D341Med (cell line): ENCODE measurements at regions not wholly inside any gene's neighbourhood (a gene's known extent, or its start where the extent isn't known, plus 50 kb on each side); places are given as distances from the start of the nearest gene placed in this dataset.
A peak's percentile ranks its signal among the peaks of the same experiment; 100 is the strongest.

Source experiments
- DNase-seq: peaks from one replicate; pipeline ENCODE4 v3.0.0; 2012; ENCODE audit warnings: low spot score

DNA sequence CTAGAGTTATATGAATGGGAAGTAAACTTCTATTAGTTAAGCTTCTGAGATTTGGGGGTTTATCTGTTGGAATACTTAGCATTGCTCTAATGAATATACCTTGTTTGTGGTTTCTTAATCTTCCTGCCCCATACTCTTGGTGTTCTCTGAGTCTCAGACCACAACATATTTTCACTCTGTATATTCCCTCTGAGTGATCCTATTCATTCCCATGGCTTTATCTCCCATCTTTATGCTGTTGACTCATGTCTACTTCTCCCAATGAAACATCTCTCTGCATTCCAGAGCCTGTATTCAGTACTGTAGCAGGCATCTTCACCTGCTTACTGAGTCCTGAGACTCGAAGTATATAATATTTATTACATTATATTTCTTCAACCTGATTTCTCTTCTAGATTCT lies 283.7 kb upstream of the MAP3K7 start:
- DNase-seq = no peak

DNA sequence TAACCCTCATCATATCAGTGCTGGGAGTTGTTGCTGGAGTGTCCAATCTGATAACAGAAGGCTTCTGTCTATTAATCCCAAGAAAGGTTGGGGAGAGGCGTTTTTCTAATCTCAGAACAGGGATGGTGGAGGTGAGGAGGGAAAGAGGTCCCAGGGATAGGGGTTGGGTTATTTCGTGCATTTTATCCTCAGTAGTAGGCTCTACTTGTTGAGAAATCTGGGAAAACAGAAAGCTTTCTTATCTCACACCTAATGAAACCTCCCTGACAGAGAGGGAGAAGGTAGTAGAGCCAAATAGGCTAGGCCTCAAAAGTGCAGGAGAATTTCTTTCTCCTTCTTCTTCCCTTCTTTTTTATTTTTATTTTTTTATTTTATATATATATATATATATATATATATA lies 281.8 kb upstream of the MAP3K7 start:
- DNase-seq = no peak

DNA sequence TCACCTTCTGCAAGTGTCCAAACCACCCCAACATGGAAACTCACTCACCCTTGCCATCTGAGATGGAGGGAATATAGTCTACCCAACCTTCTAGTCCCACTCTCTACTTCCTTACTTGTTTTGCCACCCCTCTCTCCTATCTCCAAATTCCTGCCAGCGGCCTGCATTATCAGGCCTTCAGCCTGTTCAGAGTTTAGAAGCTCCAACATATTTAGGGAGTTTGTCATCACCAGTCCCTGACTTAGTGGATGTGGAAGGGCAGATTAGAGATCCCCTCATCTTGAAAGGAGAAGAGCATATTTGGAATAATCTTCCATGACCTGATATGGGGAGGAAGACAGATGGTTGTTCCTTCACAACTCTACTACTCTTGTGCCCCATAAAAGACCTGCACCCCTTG lies 281.4 kb upstream of the MAP3K7 start:
- no peak for DNase-seq

DNA sequence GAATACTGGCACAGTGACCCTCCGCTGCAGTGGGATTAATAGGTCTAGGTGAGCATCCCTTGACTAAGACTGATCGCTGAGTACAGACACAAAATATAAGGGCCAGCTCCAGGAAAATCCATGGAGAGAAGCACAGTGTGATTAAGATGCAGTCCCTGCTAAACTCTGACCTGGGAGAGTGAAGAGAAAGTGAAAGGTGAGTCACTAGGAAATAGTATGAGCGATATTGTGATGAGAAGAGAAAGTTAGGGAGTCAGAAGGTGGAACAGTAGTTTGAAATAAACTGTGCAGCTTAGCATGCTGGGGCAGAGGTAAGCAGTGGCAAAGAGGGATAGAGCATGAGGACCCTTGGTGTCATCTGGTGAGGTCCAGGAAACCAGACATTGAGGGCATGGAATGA lies 278.6 kb upstream of the MAP3K7 start:
- no peak for DNase-seq

DNA sequence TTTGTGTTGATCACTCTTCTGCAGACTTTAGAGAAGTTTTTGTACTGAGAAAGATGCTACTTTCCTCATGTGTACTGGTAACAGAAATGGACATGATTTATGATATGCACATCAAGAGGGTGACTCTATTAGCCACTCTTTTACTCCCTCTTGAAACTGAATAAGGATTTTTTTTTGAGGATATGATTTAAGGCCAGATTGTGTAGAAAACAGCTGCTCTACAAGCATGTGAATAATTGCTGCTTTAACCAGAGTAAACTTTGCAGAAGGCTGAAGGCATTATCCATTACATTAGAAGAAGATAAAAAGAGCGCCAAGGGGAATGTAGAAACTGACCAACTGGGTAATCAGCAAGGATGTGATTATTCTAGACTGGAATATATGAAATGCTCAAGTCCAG lies 276.2 kb upstream of the MAP3K7 start:
- DNase-seq = no peak

DNA sequence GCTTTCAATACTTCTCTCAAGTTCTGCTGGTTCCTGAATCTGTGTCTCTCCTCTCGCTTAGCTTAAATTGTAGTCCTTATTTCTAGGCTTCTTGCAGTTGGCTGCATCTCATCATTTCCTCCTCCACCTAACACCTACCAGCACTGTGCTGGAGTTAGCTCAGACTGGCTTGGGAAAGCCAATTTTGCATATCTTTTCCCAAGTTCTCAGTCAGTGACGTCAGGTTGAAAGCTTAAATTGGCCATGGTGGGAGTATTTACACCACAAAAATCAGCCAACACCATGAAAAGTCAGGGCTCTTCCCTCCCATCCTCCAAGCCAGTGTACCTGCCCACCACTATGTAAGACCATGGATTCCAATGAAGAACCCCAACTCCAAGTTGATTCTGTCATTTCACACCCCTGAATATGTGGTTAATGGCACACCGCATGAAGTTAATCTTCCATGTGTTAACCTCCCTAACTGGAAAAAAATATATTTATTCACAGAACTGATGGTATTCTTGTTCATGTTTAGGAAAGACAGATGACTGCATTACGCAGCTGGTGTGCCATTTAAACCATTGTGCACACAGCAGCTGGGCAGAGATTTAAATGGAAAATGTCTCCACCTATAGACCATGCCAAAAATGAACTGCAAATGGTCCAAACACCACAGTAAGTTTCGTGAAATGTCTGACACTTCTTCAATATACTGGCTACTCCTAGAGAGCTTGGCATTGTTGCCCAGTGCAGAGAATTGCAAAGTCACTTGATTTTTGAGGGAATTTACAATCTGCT lies 274.1 kb upstream of the MAP3K7 start:
- peak; percentile 52 for DNase-seq

DNA sequence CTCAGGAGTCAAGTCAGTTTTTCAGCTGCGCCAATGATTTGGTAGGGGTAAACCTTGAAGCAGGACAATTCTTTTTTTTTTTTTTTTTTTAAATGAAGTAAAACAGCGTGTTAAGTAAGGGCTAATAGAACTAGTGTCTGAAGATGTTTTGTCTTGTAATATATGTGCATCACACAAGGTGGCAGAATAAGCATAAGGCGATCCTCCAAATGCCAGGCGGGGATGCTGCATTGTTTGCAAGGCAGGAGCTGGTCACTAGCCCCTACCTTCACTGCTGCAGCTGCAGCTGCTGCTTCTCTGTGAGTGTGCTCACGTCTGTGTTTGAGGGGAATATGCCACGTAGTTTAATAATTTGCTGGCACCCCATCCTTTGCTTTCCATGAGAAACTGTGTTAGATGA lies 272.7 kb upstream of the MAP3K7 start:
- DNase-seq = peak; percentile 38

DNA sequence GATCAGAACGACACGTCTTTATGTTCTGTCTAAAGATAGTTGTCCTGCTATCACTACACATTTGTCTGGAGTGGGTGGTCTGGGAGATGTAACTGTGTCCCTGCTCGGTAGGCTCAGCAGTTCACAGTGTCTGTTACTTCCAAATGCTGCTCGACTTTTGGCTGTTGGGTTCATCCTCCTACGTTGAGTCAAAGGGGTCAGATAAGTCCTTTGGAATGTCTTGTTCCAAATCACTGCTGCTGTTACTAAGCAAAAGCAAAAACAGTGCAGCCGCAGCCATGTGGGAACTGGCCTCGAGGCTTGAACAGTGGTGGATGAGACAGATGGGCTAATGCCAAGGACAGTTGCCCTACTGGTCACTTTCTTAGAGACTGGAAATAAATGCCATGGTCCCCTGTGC lies 272.2 kb upstream of the MAP3K7 start:
- DNase-seq = no peak

DNA sequence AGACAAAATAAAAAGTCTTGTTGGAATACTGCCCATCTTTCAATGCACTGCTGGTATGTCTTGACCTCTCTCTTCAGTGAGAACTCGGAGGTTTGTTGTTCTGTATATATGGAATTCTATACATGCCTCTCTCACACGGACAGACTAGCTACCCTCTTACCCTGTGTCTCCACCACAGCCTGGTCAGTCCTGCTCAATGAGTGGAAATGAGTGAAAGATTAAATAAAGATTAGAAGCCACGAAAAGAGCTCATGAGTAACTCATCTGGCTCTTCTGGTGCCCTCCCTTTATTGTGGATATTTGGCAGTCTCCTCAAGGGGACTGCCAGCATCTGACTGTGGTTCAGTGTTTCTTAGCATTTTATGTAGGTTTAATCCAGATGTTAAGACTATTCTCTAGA lies 262.8 kb upstream of the MAP3K7 start:
- DNase-seq = no peak

DNA sequence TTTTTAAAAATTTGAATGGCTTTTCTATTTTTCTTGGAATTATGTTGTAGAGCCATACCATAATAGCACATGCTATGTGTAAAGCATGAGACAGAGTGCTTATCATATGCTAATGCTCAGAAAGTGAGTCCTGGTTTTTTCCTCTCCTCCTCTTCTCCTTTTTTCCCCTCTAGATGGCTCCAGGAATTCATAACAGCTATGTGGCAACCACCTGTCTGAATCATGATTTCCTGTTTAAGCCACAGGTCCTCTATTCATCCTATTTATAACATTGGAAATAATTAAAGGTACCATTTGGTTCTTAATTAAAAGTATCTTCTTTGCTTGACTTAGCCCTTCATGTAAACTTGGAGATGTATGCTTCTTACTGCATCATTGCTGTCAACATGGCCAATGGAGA lies 260.0 kb upstream of the MAP3K7 start:
- DNase-seq = no peak

DNA sequence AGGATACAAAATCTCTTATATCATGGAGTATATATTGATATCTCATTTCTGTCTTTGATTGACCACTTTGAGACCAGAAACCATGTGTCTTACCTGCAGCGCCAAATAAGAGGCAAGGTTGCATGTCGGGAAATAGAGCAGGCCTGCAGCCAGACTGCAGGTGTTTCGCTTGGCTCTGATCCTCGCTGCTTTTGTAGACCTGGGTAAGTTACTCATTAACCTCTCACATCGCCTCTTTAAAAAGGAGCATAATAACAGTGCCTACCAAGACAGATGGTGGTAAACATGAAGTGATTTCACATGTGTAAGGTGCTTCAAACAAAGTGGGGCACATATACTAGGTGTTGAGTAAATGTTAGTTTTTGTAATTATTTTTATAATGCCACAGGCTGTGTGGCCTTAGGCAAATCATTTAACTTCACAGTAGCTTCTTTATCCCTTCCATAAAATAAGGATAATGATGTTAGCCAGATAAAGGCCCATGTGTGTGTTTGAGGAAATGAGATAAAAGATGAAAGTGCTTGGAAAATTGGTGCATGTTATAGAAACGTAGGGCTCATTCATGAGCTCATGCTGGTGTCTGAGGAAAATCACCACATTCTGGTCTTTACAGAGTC lies 248.8 kb upstream of the MAP3K7 start:
- DNase-seq = no peak

DNA sequence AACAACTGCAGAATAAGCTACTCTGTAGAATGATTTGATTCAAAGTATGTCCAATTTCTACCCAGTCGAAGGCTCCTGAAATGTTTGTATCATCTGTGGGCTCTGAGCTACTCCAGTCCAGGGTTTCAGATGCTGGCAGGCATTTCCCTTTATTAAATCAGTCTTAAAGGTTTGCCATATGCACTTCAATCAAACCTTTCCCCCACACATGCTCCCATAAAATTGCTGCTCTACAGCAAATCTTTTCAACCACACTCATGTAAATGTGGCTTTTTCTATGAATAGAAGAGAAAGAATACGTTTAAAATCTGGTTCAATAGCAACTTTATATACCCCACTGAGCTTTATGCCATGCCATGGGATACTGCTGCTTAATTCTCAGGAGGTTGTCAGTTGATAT lies 242.4 kb upstream of the MAP3K7 start:
- no peak for DNase-seq

DNA sequence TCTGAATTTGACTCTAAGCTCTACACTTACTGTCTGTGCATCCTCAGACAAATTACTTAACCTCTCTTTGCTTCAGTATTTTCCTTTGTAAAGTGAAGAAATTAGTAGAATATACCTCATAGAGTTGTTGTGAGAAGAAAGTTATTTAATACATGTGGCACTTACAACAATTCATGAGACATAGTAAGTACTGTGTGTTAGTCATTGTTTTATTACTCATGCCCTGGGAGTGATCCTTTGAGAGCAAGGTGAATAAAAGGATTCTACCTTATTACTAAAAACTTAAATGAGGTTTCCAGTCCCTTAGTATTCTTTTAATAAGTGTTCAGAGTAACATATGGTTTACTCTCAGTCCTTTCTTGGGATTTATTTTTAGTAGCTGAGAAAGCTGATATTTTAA lies 233.6 kb upstream of the MAP3K7 start:
- no peak for DNase-seq

DNA sequence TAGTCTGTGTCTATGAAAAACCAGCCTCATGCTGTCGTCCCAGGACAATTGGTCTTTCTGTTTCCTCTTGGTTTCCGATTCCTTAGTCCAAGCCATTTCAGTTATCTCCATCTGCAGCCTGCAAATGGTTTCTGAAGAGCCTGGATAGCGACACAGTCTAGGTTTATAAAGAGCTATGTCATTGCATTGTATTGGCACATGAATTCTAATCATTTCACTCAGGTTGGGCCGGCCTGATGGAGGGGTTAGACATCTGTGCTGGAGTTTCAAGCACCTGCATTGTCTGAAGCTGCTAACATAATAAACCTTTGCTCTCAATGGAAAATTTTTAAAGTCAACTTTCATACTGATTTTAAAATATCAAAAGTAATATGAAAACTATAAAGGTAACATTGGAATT lies 232.6 kb upstream of the MAP3K7 start:
- no peak for DNase-seq

DNA sequence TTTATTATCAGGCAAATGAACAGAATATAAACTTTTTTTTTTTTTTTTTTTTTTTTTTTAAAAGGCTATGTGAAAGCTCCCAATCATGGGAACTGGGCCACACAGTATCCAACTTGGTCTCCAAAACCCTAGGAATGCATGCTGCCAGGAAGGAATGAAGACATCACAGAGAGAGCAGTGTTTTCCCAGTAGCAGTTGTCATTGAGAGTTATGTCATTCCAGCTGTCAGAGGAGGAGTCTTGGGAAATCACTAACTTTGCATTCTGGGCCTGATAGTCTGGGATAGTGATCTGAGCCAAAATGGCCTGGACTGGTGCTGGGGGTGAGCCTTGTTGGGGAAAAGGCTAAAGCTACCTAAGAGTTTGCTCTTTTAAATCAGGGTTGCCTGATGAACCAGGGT lies 231.3 kb upstream of the MAP3K7 start:
- no peak for DNase-seq

DNA sequence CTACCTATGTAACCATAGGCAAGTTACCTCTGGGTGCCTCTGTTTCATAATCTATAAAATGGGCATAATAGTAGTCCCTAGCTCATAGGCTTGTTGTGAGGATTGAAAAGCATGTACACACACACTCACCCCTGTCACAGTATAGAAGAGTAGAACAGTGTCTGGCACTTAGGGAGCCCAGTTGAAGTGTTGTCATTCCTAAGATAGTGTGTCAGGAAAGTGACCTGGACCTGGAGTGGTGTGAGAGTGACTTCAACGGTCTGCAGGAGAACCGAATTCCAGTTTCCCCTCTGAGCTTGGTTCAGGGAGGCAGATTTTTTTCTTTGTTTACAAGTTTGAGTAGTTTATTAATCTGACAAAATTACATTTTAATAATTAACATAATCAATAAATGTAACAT lies 229.9 kb upstream of the MAP3K7 start:
- no peak for DNase-seq

DNA sequence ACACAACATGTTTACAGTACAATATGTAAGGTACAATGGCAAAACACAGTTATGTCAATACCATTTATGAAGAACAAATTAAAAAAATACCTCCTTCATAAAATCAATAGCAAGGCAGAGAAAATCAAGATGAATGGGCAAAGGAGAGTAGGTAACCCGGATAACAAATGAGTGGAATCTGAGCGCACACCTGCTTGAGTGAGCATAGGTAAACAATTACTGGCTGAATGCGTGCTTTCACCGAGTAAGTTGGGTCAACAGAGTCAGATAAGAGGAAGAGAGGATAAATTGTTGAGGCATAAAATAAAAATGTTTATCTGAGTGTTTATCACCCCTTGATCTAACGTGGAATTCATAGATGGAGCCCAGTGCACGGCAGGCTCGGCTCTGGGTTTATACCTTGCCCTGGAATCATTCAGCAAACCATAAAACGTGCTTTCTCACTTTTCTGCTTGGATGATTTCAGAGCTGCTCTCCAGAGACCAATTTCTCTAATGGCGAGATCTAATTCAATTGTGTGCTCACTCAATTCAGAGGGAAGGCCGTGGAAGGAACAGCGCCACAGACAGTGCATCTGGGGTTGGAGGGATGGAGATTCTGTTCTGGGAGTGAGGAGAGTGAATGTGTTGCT lies 224.8 kb upstream of the MAP3K7 start:
- peak; percentile 54 for DNase-seq

DNA sequence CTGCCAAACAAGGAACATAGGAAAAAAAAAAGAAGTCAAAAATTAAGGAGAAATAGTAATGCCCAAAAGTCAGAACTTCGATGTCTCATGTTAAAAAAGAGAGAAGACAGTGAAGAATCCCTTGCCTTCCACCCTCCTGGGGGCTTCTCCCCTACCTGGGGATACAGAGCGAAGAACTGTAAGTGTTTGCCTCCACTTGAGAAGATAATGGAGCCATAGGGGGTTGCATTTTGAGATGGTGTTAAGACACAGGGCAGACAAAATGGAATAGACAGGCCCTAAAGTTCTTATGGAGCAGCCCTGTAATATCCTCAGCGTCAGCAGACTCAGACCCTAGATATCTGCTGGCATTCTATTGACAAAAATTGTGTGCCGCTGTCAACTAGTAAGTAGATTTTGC lies 222.2 kb upstream of the MAP3K7 start:
- no peak for DNase-seq

DNA sequence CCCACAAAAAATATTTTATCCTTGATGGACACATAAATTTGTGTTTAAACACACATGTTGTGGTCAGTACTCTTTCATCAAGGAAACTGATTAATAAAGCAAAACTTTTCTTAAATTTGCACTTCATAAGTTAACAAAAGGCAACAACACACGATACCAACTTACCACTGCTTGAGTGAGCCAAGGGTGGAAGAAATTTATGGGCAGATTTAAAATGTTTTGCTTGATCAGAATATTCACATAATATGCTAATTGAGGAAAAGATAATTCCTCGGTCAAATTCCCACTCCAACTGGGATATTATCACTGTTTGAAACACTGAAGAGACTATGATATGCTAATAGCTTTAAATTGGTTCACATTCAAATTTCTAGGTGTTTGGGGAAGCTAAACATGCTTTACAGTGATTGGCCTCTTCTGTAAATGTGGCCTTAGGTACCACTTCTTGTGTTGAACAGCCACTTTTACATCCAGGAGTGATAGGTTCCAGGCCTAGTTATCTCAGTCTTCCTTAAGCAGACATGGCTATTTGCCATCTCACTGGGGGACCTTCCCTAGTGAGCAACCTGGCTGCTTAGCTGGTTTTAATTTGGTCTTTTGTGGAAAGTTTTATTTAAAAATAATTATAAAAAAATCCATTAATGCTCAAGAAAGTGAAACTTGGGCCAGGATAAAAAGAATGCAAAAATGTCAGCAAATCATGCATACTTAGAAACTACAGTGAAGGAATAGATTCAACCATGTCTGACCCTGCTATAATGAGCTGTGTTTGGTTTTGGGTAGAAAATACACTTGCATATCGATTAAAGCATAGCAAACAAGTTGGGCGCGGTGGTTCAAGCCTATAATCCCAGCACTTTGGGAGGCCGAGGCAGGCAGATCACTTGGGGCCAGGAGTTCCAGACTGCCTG lies 221.2 kb upstream of the MAP3K7 start:
- no peak for DNase-seq

DNA sequence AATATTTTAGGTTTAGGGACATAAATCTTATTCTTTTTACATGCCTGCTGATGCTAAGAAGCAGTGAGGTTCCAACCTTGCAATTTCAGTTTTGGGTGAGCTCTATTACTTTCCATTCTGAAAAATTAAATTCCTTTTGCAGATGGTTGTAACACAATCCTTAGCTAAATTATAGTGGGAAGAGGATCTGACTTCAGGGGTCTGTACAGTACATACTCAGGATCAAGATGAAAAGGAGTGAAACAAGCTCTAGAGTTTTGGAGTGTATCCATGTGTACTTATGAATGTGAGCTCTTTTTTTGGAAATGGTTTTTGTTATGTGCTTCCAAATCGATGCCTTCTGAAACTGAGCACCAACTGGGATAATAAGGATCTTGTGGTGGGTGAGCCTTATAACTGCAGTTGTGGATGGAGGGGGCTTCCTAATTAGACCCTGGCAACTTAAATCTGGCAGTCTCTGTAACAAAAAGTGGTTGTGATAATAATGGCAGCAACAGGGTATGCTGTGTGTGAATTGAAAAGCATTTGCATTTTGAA lies 218.8 kb upstream of the MAP3K7 start:
- DNase-seq = no peak

DNA sequence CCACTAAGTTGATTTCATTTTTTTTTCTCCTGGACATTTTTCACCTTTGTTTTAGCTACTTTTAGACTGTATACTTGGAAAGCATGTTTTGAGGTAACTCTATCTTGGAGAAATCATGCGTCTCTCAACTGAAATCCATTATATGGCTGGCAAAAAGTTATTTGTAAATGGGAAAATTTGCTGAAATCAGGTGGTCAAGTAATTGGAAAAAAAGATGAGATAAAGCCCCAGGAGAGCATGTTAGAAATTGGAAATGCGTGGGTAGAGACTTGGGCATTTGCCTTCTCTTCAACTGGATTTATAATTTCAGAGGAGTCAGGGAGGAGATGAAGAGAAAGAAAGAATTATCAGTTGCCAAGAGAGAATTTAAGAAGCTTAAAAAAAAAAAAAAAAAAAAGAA lies 217.1 kb upstream of the MAP3K7 start:
- no peak for DNase-seq

DNA sequence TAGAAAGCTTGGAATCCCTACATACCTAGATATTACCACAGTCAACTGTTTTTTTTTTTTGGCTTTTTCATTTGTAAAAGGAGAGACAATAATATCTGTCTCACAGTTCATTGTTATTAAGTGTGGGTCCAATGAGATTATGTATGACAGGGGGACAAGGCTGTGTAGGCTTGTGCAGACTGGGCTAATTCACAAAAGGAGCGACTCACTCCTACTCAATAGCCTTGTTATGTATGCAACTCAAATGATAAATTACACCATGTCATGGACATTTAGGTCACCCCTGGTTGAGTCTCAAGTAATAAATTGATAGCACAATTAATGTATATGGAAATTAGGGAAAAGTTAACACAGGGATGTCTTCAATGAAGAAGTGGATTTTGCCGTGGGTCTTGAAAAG lies 208.2 kb upstream of the MAP3K7 start:
- no peak for DNase-seq
